PC-3 (cell line): ENCODE measurements at regions not wholly inside any gene's neighbourhood (a gene's known extent, or its start where the extent isn't known, plus 50 kb on each side); places are given as distances from the start of the nearest gene placed in this dataset.

ENCODE experiments used
- EZH2 ChIP-seq: fragments of 300-600 bp; sonication (generic); IDR thresholded peaks from one replicate; pipeline ENCODE4 v1.6.1; 2017; ENCODE audit warnings: antibody characterized with exemption, mild to moderate bottlenecking, low read length; ENCODE audit not compliant: unreplicated experiment
- TF ChIP-seq, protein P1 (sequence below): fragments of 300-600 bp; sonication (generic); conservative IDR thresholded peaks from 2 replicates; pipeline ENCODE4 v1.5.1; 2017; ENCODE audit warnings: antibody characterized with exemption, low read depth, mild to moderate bottlenecking, low read length

DNA sequence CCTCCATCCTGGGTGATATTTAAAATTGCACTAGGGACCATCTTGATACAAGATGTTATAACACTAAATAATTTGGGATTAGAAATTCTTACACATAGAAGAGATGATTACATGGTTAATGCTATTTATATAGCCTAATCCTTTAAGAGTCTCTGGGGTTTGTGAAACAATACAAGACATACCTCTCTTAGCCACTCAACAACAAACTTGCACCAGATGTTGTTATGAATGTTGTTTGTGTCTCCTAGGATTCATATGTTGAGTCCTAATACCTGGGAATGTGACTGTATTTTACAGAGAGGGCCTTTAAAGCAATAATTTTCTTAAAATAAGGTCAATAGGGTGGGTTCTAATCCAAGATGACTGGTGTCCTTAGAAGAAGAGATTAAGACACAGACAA lies 678.3 kb downstream of the NYAP2 start:
- TF ChIP-seq, protein P1, sequence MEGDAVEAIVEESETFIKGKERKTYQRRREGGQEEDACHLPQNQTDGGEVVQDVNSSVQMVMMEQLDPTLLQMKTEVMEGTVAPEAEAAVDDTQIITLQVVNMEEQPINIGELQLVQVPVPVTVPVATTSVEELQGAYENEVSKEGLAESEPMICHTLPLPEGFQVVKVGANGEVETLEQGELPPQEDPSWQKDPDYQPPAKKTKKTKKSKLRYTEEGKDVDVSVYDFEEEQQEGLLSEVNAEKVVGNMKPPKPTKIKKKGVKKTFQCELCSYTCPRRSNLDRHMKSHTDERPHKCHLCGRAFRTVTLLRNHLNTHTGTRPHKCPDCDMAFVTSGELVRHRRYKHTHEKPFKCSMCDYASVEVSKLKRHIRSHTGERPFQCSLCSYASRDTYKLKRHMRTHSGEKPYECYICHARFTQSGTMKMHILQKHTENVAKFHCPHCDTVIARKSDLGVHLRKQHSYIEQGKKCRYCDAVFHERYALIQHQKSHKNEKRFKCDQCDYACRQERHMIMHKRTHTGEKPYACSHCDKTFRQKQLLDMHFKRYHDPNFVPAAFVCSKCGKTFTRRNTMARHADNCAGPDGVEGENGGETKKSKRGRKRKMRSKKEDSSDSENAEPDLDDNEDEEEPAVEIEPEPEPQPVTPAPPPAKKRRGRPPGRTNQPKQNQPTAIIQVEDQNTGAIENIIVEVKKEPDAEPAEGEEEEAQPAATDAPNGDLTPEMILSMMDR: no peak
- no peak for TF ChIP-seq EZH2
